Loucy (cell line): ENCODE measurements at regions not wholly inside any gene's neighbourhood (a gene's known extent, or its start where the extent isn't known, plus 50 kb on each side); places are given as distances from the start of the nearest gene placed in this dataset.

Source experiments
- EZH2phosphoT487 ChIP-seq: fragments of 200-600 bp; IDR thresholded peaks from 2 replicates; pipeline ENCODE4 v1.6.1; 2018; ENCODE audit warnings: antibody characterized with exemption, mild to moderate bottlenecking, moderate library complexity, borderline replicate concordance
- TF ChIP-seq, protein P1 (sequence below): fragments of 200-600 bp; sonication (generic); conservative IDR thresholded peaks from 2 replicates; pipeline ENCODE4 v1.5.1; 2014; ENCODE audit warnings: mild to moderate bottlenecking, antibody characterized with exemption, low read length

DNA sequence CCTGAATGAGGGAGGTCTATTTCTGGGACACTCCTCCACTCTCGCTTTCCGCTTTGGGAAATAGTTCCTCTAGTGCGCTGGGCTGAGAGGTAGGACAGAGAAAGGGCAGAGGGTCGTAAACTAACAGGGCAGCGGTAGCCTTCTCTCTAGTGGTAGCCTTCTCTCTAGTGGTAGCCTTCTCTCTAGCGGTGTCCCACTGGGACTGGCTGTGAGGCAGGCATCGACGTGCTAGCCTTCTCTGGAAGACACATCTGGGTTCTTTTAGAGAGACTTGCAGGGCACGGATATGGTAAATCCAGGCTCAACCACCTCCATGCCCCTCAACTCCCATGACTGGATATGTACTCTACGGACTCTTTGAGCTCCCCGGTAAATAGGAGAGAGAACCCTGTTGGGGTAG is 74.7 kb upstream of the SLC22A16 start:
- TF ChIP-seq EZH2phosphoT487: no peak
- TF ChIP-seq, protein P1, sequence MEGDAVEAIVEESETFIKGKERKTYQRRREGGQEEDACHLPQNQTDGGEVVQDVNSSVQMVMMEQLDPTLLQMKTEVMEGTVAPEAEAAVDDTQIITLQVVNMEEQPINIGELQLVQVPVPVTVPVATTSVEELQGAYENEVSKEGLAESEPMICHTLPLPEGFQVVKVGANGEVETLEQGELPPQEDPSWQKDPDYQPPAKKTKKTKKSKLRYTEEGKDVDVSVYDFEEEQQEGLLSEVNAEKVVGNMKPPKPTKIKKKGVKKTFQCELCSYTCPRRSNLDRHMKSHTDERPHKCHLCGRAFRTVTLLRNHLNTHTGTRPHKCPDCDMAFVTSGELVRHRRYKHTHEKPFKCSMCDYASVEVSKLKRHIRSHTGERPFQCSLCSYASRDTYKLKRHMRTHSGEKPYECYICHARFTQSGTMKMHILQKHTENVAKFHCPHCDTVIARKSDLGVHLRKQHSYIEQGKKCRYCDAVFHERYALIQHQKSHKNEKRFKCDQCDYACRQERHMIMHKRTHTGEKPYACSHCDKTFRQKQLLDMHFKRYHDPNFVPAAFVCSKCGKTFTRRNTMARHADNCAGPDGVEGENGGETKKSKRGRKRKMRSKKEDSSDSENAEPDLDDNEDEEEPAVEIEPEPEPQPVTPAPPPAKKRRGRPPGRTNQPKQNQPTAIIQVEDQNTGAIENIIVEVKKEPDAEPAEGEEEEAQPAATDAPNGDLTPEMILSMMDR: no peak
